ENCODE measurements at regions not wholly inside any gene's neighbourhood (a gene's known extent, or its start where the extent isn't known, plus 50 kb on each side); places are given as distances from the start of the nearest gene placed in this dataset.

GRCh38 chrX:118167361-118167760, 50.8 kb upstream of the KLHL13 start:
- DNase-seq (ENCODE audit: low spot score): no peak
- no peak for ATAC-seq (ENCODE audit: low FRiP score)
- TF ChIP-seq, protein P1, sequence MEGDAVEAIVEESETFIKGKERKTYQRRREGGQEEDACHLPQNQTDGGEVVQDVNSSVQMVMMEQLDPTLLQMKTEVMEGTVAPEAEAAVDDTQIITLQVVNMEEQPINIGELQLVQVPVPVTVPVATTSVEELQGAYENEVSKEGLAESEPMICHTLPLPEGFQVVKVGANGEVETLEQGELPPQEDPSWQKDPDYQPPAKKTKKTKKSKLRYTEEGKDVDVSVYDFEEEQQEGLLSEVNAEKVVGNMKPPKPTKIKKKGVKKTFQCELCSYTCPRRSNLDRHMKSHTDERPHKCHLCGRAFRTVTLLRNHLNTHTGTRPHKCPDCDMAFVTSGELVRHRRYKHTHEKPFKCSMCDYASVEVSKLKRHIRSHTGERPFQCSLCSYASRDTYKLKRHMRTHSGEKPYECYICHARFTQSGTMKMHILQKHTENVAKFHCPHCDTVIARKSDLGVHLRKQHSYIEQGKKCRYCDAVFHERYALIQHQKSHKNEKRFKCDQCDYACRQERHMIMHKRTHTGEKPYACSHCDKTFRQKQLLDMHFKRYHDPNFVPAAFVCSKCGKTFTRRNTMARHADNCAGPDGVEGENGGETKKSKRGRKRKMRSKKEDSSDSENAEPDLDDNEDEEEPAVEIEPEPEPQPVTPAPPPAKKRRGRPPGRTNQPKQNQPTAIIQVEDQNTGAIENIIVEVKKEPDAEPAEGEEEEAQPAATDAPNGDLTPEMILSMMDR (IDR thresholded peaks at IDR 0.05): no peak

DNA sequence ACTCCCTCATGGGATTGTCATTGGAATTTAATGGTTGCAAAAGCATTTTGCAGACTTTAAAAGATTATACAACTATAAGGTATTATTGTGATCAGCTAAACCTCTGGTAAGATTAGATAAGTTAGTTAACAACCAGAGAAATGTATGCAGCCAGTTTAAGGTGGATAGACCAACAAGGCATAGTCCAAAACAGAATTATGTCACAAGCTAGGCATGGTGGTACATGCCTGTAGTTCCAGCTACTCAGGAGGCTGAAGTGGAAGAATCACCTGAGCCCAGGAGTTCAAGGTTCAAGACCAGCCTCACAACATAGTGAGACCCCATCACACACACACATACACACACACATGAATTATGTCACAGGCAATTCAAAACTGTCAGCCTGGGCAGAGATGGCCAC, 54.7 kb upstream of the KLHL13 start:
- TF ChIP-seq, protein P1 (IDR thresholded peaks at IDR 0.05): no peak
- DNase-seq (ENCODE audit: low spot score) (no peak), ATAC-seq (ENCODE audit: low FRiP score) (no peak)

DNA sequence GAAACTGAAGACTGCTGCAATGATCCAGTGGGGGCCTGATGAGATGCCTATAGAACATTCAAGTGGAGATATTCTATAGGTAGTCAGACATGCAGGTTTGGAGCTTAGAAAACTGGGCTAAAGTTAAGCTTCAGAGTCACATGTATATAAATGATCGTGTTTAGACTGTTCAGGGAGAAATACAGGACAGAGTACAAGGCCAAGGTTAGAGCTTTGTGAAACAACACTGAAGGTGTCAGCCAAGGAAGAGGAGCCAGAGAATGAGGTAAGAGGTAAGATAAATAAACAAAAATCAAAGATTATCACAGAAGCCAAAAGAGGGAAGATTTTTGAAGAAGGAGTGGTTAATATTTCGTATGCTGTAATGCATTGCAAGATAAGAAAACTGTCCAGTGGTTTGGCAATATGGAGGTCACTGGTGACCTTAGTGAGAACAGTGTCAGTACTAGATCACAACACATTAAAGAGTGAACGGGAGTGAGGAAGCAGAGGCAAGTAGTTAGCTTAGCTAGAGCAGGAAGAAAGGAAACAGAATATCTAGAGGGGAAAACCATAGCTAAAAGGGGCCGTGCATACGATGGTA, 58.0 kb upstream of the KLHL13 start:
- DNase-seq (ENCODE audit: low spot score) (no peak), ATAC-seq (ENCODE audit: low FRiP score) (no peak)
- TF ChIP-seq, protein P1 (IDR thresholded peaks at IDR 0.05): no peak

GRCh38 chrX:118177708-118178107, 61.1 kb upstream of the KLHL13 start:
- DNase-seq (ENCODE audit: low spot score) (no peak), ATAC-seq (ENCODE audit: low FRiP score) (no peak)
- TF ChIP-seq, protein P1 (IDR thresholded peaks at IDR 0.05): no peak

GRCh38 chrX:118178450-118178849, 61.8 kb upstream of the KLHL13 start:
- DNase-seq (ENCODE audit: low spot score): no peak
- TF ChIP-seq, protein P1 (IDR thresholded peaks at IDR 0.05): no peak
- no peak for ATAC-seq (ENCODE audit: low FRiP score)

DNA sequence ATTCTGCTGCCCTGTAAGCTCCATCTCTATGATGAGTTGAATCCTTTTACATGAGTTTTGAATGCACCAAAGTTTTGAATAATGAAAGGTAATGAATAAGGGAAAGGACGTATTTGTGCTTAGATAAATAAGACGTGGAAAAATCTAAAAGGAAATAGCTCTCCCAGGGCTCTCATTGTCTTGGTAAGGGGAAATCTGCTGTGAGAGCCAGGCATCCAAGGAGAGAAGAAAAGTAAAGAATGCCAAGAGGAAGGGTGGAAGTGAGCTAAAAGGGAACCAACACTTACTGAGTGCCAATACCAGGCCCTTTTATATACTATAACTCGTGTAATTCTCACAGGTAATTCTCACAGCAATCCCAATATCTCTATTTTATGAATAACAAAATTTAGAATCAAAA, 62.6 kb upstream of the KLHL13 start:
- ATAC-seq (ENCODE audit: low FRiP score): no peak
- TF ChIP-seq, protein P1 (IDR thresholded peaks at IDR 0.05): no peak
- DNase-seq (ENCODE audit: low spot score): no peak

DNA sequence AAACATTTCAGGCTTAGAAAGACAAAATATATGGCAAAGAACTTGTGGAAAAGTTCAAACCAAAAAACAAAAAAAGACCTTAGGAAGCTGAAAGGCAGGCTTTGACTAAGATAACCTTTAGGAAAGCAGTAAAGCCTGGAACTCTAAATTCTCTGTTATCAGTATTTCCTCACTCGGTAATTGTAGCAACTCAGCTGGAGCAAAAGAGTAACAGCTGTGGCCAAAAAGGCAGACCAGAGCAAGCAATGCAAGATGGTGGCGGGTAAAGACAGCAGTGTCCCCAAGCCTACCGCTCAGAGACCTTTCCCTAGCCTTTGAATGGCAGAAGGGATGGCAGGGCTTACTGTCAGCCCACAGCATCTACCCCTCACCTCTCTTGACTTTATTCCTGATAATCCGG, 63.1 kb upstream of the KLHL13 start:
- ATAC-seq (ENCODE audit: low FRiP score): no peak
- DNase-seq (ENCODE audit: low spot score): no peak
- TF ChIP-seq, protein P1 (IDR thresholded peaks at IDR 0.05): no peak
